Suprapubic skin (tissue), 4 donors: ENCODE measurements at regions not wholly inside any gene's neighbourhood (a gene's known extent, or its start where the extent isn't known, plus 50 kb on each side); places are given as distances from the start of the nearest gene placed in this dataset.

Experiments
- DNase-seq, 2 donors: peaks; one replicate each; pipeline ENCODE4 v3.0.0-alpha.2; 2019; ENCODE audit warnings: low spot score in 2 of 2
- H3K27ac ChIP-seq: fragments of 200-600 bp; sonication (generic); one replicate; pipeline ENCODE4 v1.5.1; 2019
- H3K27me3 ChIP-seq: fragments of 200-600 bp; sonication (generic); one replicate; pipeline ENCODE4 v1.5.1; 2019
- H3K36me3 ChIP-seq: fragments of 200-600 bp; sonication (generic); one replicate; pipeline ENCODE4 v1.5.1; 2019
- H3K4me1 ChIP-seq: fragments of 200-600 bp; sonication (generic); one replicate; pipeline ENCODE4 v1.5.1; 2019
- H3K4me3 ChIP-seq: fragments of 200-600 bp; sonication (generic); one replicate; pipeline ENCODE4 v1.5.1; 2019; ENCODE audit warnings: mild to moderate bottlenecking
- H3K9me3 ChIP-seq: fragments of 200-600 bp; sonication (generic); one replicate; pipeline ENCODE4 v1.5.1; 2019
- CTCF ChIP-seq, 2 donors: fragments of 200-600 bp in 1 of 2; fragments of 450-650 bp in 1 of 2; sonication (generic) in 1 of 2; IDR thresholded peaks; one replicate each; pipeline ENCODE4 v1.5.1; 2016 to 2019; ENCODE audit warnings: antibody characterized with exemption in 2 of 2, mild to moderate bottlenecking in 1 of 2, moderate library complexity in 1 of 2
- EP300 ChIP-seq: sonication (generic); formaldehyde crosslinking; IDR thresholded peaks from one replicate; pipeline ENCODE4 v1.6.1; 2017; ENCODE audit warnings: antibody characterized with exemption
- POLR2A ChIP-seq, 2 donors: fragments of 450-650 bp; IDR thresholded peaks; one replicate each; pipeline ENCODE4 v1.6.1; 2017; ENCODE audit warnings: antibody characterized with exemption in 2 of 2, mild to moderate bottlenecking in 2 of 2, moderate library complexity in 2 of 2
- POLR2AphosphoS5 ChIP-seq, 3 donors: sonication (generic); formaldehyde crosslinking; IDR thresholded peaks; one replicate each; pipeline ENCODE4 v1.6.1; 2017; ENCODE audit warnings: antibody characterized with exemption in 3 of 3
- WGBS: methylation state at CpG from one replicate; pipeline ENCODE4 v1.1.5; 2018; 5-methylcytosine and 5-hydroxymethylcytosine counted together

GRCh38 chr3:116767726-116768125 is 58.1 kb downstream of the TUSC7 start:
- no peak for DNase-seq
- TF ChIP-seq EP300 (no peak), CTCF (IDR thresholded peaks at IDR 0.05) (no peak), POLR2A (IDR thresholded peaks at IDR 0.05) (no peak), POLR2AphosphoS5 (IDR thresholded peaks at IDR 0.05) (no peak)
- WGBS, result 76% methylated on average over 1 of the region's 1 CpG
- Histone ChIP-seq H3K4me3 (no peak overlapping the region), H3K36me3 (no peaks in the 10 kb centered on the region), H3K4me1 (no peaks in the 10 kb centered on the region), H3K27ac (no peak overlapping the region), H3K9me3 (no peaks in the 10 kb centered on the region), H3K27me3 (no peaks in the 10 kb centered on the region)

GRCh38 chr3:116770815-116771450 is 61.4 kb downstream of the TUSC7 start:
- TF ChIP-seq EP300 (no peak), POLR2A (IDR thresholded peaks at IDR 0.05) (no peak), POLR2AphosphoS5 (IDR thresholded peaks at IDR 0.05) (no peak), CTCF (IDR thresholded peaks at IDR 0.05) (peak in 1 of 2 donors; percentile 70)
- 2% methylated on average over 7 of the region's 7 CpGs for WGBS
- Histone ChIP-seq H3K4me3 (no peak overlapping the region), H3K4me1 (no peaks in the 10 kb centered on the region), H3K27me3 (no peaks in the 10 kb centered on the region), H3K36me3 (no peaks in the 10 kb centered on the region), H3K9me3 (no peaks in the 10 kb centered on the region), H3K27ac (no peak overlapping the region)
- DNase-seq, result no peak

GRCh38 chr3:116776880-116777785 is 67.6 kb downstream of the TUSC7 start:
- TF ChIP-seq POLR2A (IDR thresholded peaks at IDR 0.05) (no peak), EP300 (no peak), POLR2AphosphoS5 (IDR thresholded peaks at IDR 0.05) (no peak), CTCF (IDR thresholded peaks at IDR 0.05) (no peak)
- Histone ChIP-seq H3K27me3 (no peaks in the 10 kb centered on the region), H3K9me3 (no peaks in the 10 kb centered on the region), H3K4me1 (no peaks in the 10 kb centered on the region), H3K4me3 (no peak overlapping the region), H3K36me3 (no peaks in the 10 kb centered on the region), H3K27ac (no peak overlapping the region)
- no peak for DNase-seq
- 78% methylated on average over 10 of the region's 10 CpGs for WGBS

- WGBS, result 80% methylated on average over 3 of the region's 3 CpGs
- H3K4me1 ChIP-seq, result no peaks in the 10 kb centered on the region
- no peak overlapping the region for H3K4me3 ChIP-seq
- DNase-seq, result no peak
- H3K27me3 ChIP-seq, result no peaks in the 10 kb centered on the region
- H3K9me3 ChIP-seq, result no peaks in the 10 kb centered on the region
- TF ChIP-seq POLR2A (IDR thresholded peaks at IDR 0.05), result no peak
- no peak for TF ChIP-seq CTCF (IDR thresholded peaks at IDR 0.05)
- H3K27ac ChIP-seq, result no peak overlapping the region
- H3K36me3 ChIP-seq, result no peaks in the 10 kb centered on the region
These were observed 75.6 kb downstream of the TUSC7 start for GRCh38 chr3:116785226-116785625.

GRCh38 chr3:116802651-116803050 is 93.1 kb downstream of the TUSC7 start:
- Histone ChIP-seq H3K9me3 (no peaks in the 10 kb centered on the region), H3K27ac (no peak overlapping the region), H3K27me3 (no peaks in the 10 kb centered on the region), H3K36me3 (no peaks in the 10 kb centered on the region), H3K4me3 (no peak overlapping the region), H3K4me1 (no peaks in the 10 kb centered on the region)
- TF ChIP-seq EP300 (no peak), POLR2A (IDR thresholded peaks at IDR 0.05) (no peak), POLR2AphosphoS5 (IDR thresholded peaks at IDR 0.05) (no peak), CTCF (IDR thresholded peaks at IDR 0.05) (no peak)
- no peak for DNase-seq
